Natural killer cell (primary cell): ENCODE measurements at regions not wholly inside any gene's neighbourhood (a gene's known extent, or its start where the extent isn't known, plus 50 kb on each side); places are given as distances from the start of the nearest gene placed in this dataset.

ENCODE experiments used
- ATAC-seq, 3 donors: fragments of 150-1000 bp in 2 of 3; fragments of 200-7000 bp in 1 of 3; cut with Tn5 transposase; 1 replicate in 1 of 3; 2 replicates in 2 of 3; pipeline ENCODE4 v1.10.0; 2021; ENCODE audit warnings: mild to moderate bottlenecking in 2 of 3, moderate library complexity in 2 of 3
- DNase-seq, 2 donors: peaks; one replicate each; pipeline versions ENCODE4 v3.0.0 to v3.0.0-alpha.2; 2013 to 2021; ENCODE audit warnings: mixed read lengths in 1 of 2
- H3K27ac ChIP-seq: one replicate; pipeline ENCODE4 v1.5.1; 2013; ENCODE audit warnings: mild to moderate bottlenecking, low read length
- H3K27me3 ChIP-seq: one replicate; pipeline ENCODE4 v1.6.1; 2013; ENCODE audit warnings: low read length; ENCODE audit not compliant: control insufficient read depth, insufficient read depth
- H3K36me3 ChIP-seq: one replicate; pipeline ENCODE4 v1.6.1; 2013; ENCODE audit warnings: low read length; ENCODE audit not compliant: control insufficient read depth, insufficient read depth
- H3K4me1 ChIP-seq: one replicate; pipeline ENCODE4 v1.6.1; 2013; ENCODE audit warnings: low read length; ENCODE audit not compliant: control insufficient read depth, insufficient read depth
- H3K4me3 ChIP-seq: one replicate; pipeline ENCODE4 v1.5.1; 2013; ENCODE audit warnings: low read length
- H3K9me3 ChIP-seq: one replicate; pipeline ENCODE4 v1.6.1; 2013; ENCODE audit warnings: low read length; ENCODE audit not compliant: control insufficient read depth, insufficient read depth
- H3K27ac Mint-ChIP-seq, 2 donors: one replicate each; pipeline ENCODE4 v1.8.0; 2022; ENCODE audit warnings: mild to moderate bottlenecking in 2 of 2, mixed read lengths in 2 of 2, moderate library complexity in 1 of 2
- H3K27me3 Mint-ChIP-seq, 2 donors: one replicate each; pipeline ENCODE4 v1.8.0; 2022; ENCODE audit warnings: low read depth in 2 of 2, mixed read lengths in 2 of 2
- H3K36me3 Mint-ChIP-seq: one replicate; pipeline ENCODE4 v1.8.0; 2022; ENCODE audit warnings: mixed read lengths
- H3K4me1 Mint-ChIP-seq, 2 donors: one replicate each; pipeline ENCODE4 v1.8.0; 2022; ENCODE audit warnings: mixed read lengths in 2 of 2
- H3K4me3 Mint-ChIP-seq: one replicate; pipeline ENCODE4 v1.8.0; 2022; ENCODE audit warnings: mild to moderate bottlenecking, moderate library complexity, mixed read lengths
- H3K9me3 Mint-ChIP-seq, 2 donors: one replicate each; pipeline ENCODE4 v1.8.0; 2022; ENCODE audit warnings: mixed read lengths in 2 of 2
- CTCF ChIP-seq: fragments of 200-600 bp; IDR thresholded peaks from one replicate; pipeline ENCODE4 v1.8.0; 2022; ENCODE audit warnings: antibody characterized with exemption
- WGBS: methylation state at CpG from one replicate; pipeline ENCODE4 v1.1.7; 2013; ENCODE audit warnings: missing lambda C conversion rate; ENCODE audit not compliant: insufficient coverage; 5-methylcytosine and 5-hydroxymethylcytosine counted together
- intact Hi-C: fragments of 100-400 bp; cut with micrococcal nuclease; formaldehyde crosslinking; loops from one replicate; pipeline ENCODE4 v1.14.2; 2022

- 40% methylated on average over 1 of the region's 2 CpGs for WGBS
- no peaks in the 10 kb centered on the region for H3K27me3 ChIP-seq
- no peak overlapping the region for H3K27ac Mint-ChIP-seq
- no peak overlapping the region for H3K4me3 Mint-ChIP-seq
- H3K27me3 Mint-ChIP-seq: no peaks in the 10 kb centered on the region
- H3K4me1 Mint-ChIP-seq: no peaks in the 10 kb centered on the region
- DNase-seq: no peak
- no peak overlapping the region for H3K4me3 ChIP-seq
- H3K9me3 ChIP-seq: no peaks in the 10 kb centered on the region
- peaks cover 11% of the 10 kb centered on the region for H3K36me3 Mint-ChIP-seq
- no peak for TF ChIP-seq CTCF
- no peaks in the 10 kb centered on the region for H3K4me1 ChIP-seq
- no peak for ATAC-seq
- peaks cover 10 to 11% of the 10 kb centered on the region in 2 donors for H3K9me3 Mint-ChIP-seq
- H3K27ac ChIP-seq: no peak overlapping the region
- intact Hi-C loops: no loop called here
- no peaks in the 10 kb centered on the region for H3K36me3 ChIP-seq
These were observed 305.5 kb upstream of the PRMT6 start for GRCh38 chr1:106751002-106751401.

GRCh38 chr1:106753066-106753465 is 303.4 kb upstream of the PRMT6 start:
- H3K27me3 ChIP-seq: no peaks in the 10 kb centered on the region
- H3K4me3 ChIP-seq: no peak overlapping the region
- Mint-ChIP-seq H3K4me1 (no peaks in the 10 kb centered on the region), H3K4me3 (no peak overlapping the region), H3K27ac (no peak overlapping the region), H3K9me3 (peaks cover 12 to 13% of the 10 kb centered on the region in 2 donors), H3K27me3 (no peaks in the 10 kb centered on the region), H3K36me3 (peaks cover 11% of the 10 kb centered on the region)
- intact Hi-C loops: no loop called here
- ATAC-seq (no peak), DNase-seq (no peak)
- H3K4me1 ChIP-seq: no peaks in the 10 kb centered on the region
- H3K36me3 ChIP-seq: no peaks in the 10 kb centered on the region
- no peak overlapping the region for H3K27ac ChIP-seq
- WGBS: 89% methylated on average over 1 of the region's 1 CpG
- no peaks in the 10 kb centered on the region for H3K9me3 ChIP-seq
- no peak for TF ChIP-seq CTCF

- H3K4me3 ChIP-seq: no peak overlapping the region
- H3K27me3 ChIP-seq: no peaks in the 10 kb centered on the region
- no peak for ATAC-seq
- Mint-ChIP-seq H3K4me3 (no peak overlapping the region), H3K27ac (no peak overlapping the region), H3K9me3 (peaks cover 16 to 19% of the 10 kb centered on the region in 2 donors), H3K36me3 (peaks cover 11% of the 10 kb centered on the region), H3K27me3 (no peaks in the 10 kb centered on the region), H3K4me1 (no peaks in the 10 kb centered on the region)
- TF ChIP-seq CTCF: no peak
- intact Hi-C loops: no loop called here
- no peaks in the 10 kb centered on the region for H3K9me3 ChIP-seq
- no peaks in the 10 kb centered on the region for H3K36me3 ChIP-seq
- H3K4me1 ChIP-seq: no peaks in the 10 kb centered on the region
- DNase-seq: no peak
- no peak overlapping the region for H3K27ac ChIP-seq
- WGBS: no CpG with 5 or more reads among the region's 1 CpG
These were observed 301.5 kb upstream of the PRMT6 start for GRCh38 chr1:106754957-106755356.

DNA sequence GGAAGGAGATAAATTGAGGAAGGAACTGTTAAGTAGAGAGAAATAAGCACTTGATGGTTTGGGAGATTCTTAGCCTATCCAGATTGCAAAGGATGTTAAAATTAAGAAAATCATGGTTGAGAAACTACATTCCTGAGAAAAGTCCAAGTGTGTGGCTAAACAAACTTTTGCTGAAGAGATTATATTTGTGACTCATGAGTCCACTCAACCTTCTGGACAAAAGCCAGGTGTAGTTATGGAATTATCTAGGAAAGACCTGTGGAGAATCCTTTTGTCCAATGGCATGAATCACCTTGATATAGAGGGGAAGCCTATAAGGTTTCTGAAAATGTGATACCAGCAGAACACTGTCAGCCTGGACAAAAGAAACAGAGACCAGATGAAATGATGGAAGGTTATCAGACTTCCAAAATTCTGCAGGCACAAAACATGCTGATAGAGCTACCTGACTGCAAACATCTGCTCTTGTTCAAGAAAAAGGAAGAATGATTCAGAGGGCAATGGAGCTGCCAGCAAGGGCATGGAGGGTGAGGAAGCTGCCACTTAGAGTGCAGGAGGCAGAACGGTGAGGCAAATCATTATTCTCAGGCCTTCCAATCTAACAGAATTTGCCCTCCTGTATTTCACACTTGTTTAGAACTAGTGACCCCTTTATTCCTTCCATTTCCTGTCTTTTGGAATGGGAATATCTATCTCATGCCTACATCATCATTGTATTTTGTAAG is 300.6 kb upstream of the PRMT6 start:
- no peaks in the 10 kb centered on the region for H3K36me3 ChIP-seq
- H3K27me3 ChIP-seq: no peaks in the 10 kb centered on the region
- H3K4me3 ChIP-seq: no peak overlapping the region
- DNase-seq (no peak), ATAC-seq (no peak)
- 67% methylated on average over 1 of the region's 1 CpG for WGBS
- H3K4me1 Mint-ChIP-seq: no peaks in the 10 kb centered on the region
- H3K36me3 Mint-ChIP-seq: peaks cover 2% of the 10 kb centered on the region
- H3K27ac Mint-ChIP-seq: no peak overlapping the region
- no peak overlapping the region for H3K27ac ChIP-seq
- peaks cover 12 to 16% of the 10 kb centered on the region in 2 donors for H3K9me3 Mint-ChIP-seq
- H3K9me3 ChIP-seq: no peaks in the 10 kb centered on the region
- H3K27me3 Mint-ChIP-seq: no peaks in the 10 kb centered on the region
- intact Hi-C loops: no loop called here
- TF ChIP-seq CTCF: no peak
- H3K4me1 ChIP-seq: no peaks in the 10 kb centered on the region
- no peak overlapping the region for H3K4me3 Mint-ChIP-seq
